Keratinocyte (primary cell): ENCODE measurements at regions not wholly inside any gene's neighbourhood (a gene's known extent, or its start where the extent isn't known, plus 50 kb on each side); places are given as distances from the start of the nearest gene placed in this dataset.

Source experiments
- EZH2 ChIP-seq: IDR thresholded peaks from one replicate; pipeline ENCODE4 v1.6.1; 2012; ENCODE audit warnings: inconsistent platforms, mild to moderate bottlenecking, low read length, moderate library complexity
- TF ChIP-seq, protein P1 (sequence below), 3 experiments: IDR thresholded peaks in 1 of 3; conservative IDR thresholded peaks in 1 of 3; optimal IDR thresholded peaks in 1 of 3; 2 replicates in 2 of 3; 3 replicates in 1 of 3; pipeline versions ENCODE3 to v1.5.1; 2011; ENCODE audit warnings: low read length in 3 of 3, mild to moderate bottlenecking in 3 of 3, moderate library complexity in 2 of 3, control low read depth in 1 of 3, inconsistent platforms in 1 of 3; ENCODE audit not compliant: insufficient read depth in 2 of 3; ENCODE audit errors: extremely low read depth in 1 of 3

DNA sequence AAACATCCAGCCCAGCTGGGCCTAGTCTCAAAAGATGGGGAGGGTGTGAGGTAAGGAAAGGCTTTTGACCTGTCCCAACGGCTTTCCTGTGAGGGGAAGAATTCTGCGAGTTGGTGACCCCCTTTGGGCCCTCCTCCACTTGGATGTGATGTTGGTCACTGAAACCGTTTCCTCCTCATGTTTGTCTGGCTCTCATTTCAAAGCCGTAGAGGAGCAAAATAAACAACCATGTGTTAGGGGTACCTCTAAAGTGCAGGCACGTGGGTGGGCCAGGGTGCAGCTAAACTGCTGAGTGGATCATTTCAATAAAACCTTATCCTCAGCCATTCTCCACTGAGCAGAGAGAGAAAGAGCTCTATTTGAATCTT lies 84.3 kb upstream of the MELK start:
- TF ChIP-seq EZH2: no peak
- TF ChIP-seq, protein P1, sequence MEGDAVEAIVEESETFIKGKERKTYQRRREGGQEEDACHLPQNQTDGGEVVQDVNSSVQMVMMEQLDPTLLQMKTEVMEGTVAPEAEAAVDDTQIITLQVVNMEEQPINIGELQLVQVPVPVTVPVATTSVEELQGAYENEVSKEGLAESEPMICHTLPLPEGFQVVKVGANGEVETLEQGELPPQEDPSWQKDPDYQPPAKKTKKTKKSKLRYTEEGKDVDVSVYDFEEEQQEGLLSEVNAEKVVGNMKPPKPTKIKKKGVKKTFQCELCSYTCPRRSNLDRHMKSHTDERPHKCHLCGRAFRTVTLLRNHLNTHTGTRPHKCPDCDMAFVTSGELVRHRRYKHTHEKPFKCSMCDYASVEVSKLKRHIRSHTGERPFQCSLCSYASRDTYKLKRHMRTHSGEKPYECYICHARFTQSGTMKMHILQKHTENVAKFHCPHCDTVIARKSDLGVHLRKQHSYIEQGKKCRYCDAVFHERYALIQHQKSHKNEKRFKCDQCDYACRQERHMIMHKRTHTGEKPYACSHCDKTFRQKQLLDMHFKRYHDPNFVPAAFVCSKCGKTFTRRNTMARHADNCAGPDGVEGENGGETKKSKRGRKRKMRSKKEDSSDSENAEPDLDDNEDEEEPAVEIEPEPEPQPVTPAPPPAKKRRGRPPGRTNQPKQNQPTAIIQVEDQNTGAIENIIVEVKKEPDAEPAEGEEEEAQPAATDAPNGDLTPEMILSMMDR (optimal IDR thresholded peaks at IDR 0.05 in 1 of 3, IDR thresholded peaks at IDR 0.05 in 1 of 3, conservative IDR thresholded peaks at IDR 0.05 in 1 of 3; ENCODE audit: extremely low read depth in 1 of 3, insufficient read depth in 2 of 3, low read length in 3 of 3): no peak
